PFSK-1 (cell line): ENCODE measurements at regions not wholly inside any gene's neighbourhood (a gene's known extent, or its start where the extent isn't known, plus 50 kb on each side); places are given as distances from the start of the nearest gene placed in this dataset.

ENCODE experiments used
- POLR2AphosphoS5 ChIP-seq: IDR thresholded peaks from 2 replicates; pipeline ENCODE4 v1.6.1; 2012; ENCODE audit warnings: low read depth, mild to moderate bottlenecking, control low read depth, low read length, moderate library complexity
- SIN3A ChIP-seq: IDR thresholded peaks from 2 replicates; pipeline ENCODE4 v1.6.1; 2012; ENCODE audit warnings: mild to moderate bottlenecking, low read length, moderate library complexity, borderline replicate concordance; ENCODE audit not compliant: insufficient read depth

GRCh38 chr10:8221451-8221850, 167.0 kb downstream of the GATA3 start:
- TF ChIP-seq SIN3A (no peak), POLR2AphosphoS5 (no peak)
